ENCODE measurements at regions not wholly inside any gene's neighbourhood (a gene's known extent, or its start where the extent isn't known, plus 50 kb on each side); places are given as distances from the start of the nearest gene placed in this dataset.

GRCh38 chr14:87121716-87122115 is 871.3 kb downstream of the GALC start:
- TF ChIP-seq EZH2 (IDR thresholded peaks at IDR 0.05; ENCODE audit: insufficient read depth, low read length): no peak
- TF ChIP-seq, protein P1, sequence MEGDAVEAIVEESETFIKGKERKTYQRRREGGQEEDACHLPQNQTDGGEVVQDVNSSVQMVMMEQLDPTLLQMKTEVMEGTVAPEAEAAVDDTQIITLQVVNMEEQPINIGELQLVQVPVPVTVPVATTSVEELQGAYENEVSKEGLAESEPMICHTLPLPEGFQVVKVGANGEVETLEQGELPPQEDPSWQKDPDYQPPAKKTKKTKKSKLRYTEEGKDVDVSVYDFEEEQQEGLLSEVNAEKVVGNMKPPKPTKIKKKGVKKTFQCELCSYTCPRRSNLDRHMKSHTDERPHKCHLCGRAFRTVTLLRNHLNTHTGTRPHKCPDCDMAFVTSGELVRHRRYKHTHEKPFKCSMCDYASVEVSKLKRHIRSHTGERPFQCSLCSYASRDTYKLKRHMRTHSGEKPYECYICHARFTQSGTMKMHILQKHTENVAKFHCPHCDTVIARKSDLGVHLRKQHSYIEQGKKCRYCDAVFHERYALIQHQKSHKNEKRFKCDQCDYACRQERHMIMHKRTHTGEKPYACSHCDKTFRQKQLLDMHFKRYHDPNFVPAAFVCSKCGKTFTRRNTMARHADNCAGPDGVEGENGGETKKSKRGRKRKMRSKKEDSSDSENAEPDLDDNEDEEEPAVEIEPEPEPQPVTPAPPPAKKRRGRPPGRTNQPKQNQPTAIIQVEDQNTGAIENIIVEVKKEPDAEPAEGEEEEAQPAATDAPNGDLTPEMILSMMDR (IDR thresholded peaks at IDR 0.05; ENCODE audit: insufficient read depth, low read depth, low read length): no peak
